ENCODE measurements at regions not wholly inside any gene's neighbourhood (a gene's known extent, or its start where the extent isn't known, plus 50 kb on each side); places are given as distances from the start of the nearest gene placed in this dataset.

GRCh38 chr16:66189951-66190350, 176.5 kb upstream of the CDH5 start:
- peak; percentile 92 for DNase-seq
- no peak overlapping the region for H4K91ac ChIP-seq (ENCODE audit: insufficient read depth, low read depth, low read length)
- H3K79me1 ChIP-seq (ENCODE audit: low read depth in 1 of 2, low read length in 2 of 2): no peaks in the 10 kb centered on the region
- peak overlapping the region; percentile 77 for H2BK20ac ChIP-seq (ENCODE audit: low read depth, low read length)
- H2BK15ac ChIP-seq (ENCODE audit: low read depth, low read length): no peak overlapping the region
- in situ Hi-C loops (cut with MboI; ENCODE audit: low sequenced_read_pairs) (no loop called here), intact Hi-C loops (cut with micrococcal nuclease) (loop anchor here (1.0 to 5.0 kb wide), 2 partner anchors 57 to 77 kb away; no protein-coding TSS in a partner anchor), dilution Hi-C loops (cut with HindIII; ENCODE audit: low sequenced_read_pairs, unreplicated experiment) (no loop called here)
- no CpG with 5 or more reads among the region's 4 CpGs for WGBS, 2 experiments (ENCODE audit: extremely low coverage in 2 of 2, insufficient read length in 1 of 2)
- ATAC-seq (ENCODE audit: low read depth): peak; percentile 73
- no TSS peak for BruUV-seq (replicated peaks)
- H3K9me1 ChIP-seq (ENCODE audit: insufficient read depth, low read length): peaks cover 5% of the 10 kb centered on the region
- H3K27me3 ChIP-seq (ENCODE audit: control insufficient read depth, insufficient read depth, low read length): peaks cover 3% of the 10 kb centered on the region; the same call in 1 of the 2 replicates
- peak overlapping the region; percentile 30 for H2BK5ac ChIP-seq (ENCODE audit: low read depth, low read length, poor library complexity, severe bottlenecking)
- peak overlapping the region; percentile 8; the same call in 1 of the 2 replicates for H3K4me2 ChIP-seq (ENCODE audit: low read depth, low read length)
- H3K4ac ChIP-seq (ENCODE audit: low read depth, low read length): peak overlapping the region; percentile 69; the same call in 1 of the 2 replicates
- H2BK120ac ChIP-seq (ENCODE audit: low read depth, low read length): peak overlapping the region; percentile 88
- H3K27ac ChIP-seq (ENCODE audit: insufficient read depth, low read length): no peak overlapping the region
- no peak overlapping the region for H2AK5ac ChIP-seq (ENCODE audit: low read depth, low read length)
- H3K23ac ChIP-seq (ENCODE audit: low read depth, low read length): no peak overlapping the region
- CTCF ChIA-PET: no interaction called here
- POLR2A ChIA-PET (ENCODE audit: unreplicated experiment): no interaction called here
- TF ChIP-seq FOS (IDR thresholded peaks at IDR 0.05; ENCODE audit: low read depth, low read length): peak; percentile 57; the same call in 1 of the 2 replicates
- TF ChIP-seq BHLHE40 (IDR thresholded peaks at IDR 0.05; ENCODE audit: low read depth, low read length): no peak; the same call in 1 of the 2 replicates
- peak; percentile 31; the same call in 1 of the 2 replicates for TF ChIP-seq MAFK (IDR thresholded peaks at IDR 0.05; ENCODE audit: low read depth, low read length)
- TF ChIP-seq POLR2A (IDR thresholded peaks at IDR 0.05; ENCODE audit: low read depth, low read length): no peak
- peak overlapping the region in 1 of 2 experiments; percentile 27; a peak in 1 of 4 replicates for H4K8ac ChIP-seq (ENCODE audit: low read depth in 2 of 2, low read length in 2 of 2)
- H4K20me1 ChIP-seq (ENCODE audit: insufficient read depth, low read length): no peaks in the 10 kb centered on the region
- no peak overlapping the region for H3K9ac ChIP-seq (ENCODE audit: low read depth, low read length)
- no peak overlapping the region for H2AFZ ChIP-seq (replicated peaks; ENCODE audit: low read length, poor library complexity)
- no peak overlapping the region for H3K56ac ChIP-seq (ENCODE audit: extremely low read depth, insufficient read depth, low read length)
- H3K9me3 ChIP-seq (ENCODE audit: control insufficient read depth, insufficient read depth, low read length): no peaks in the 10 kb centered on the region
- H4K5ac ChIP-seq (ENCODE audit: low read depth, low read length): no peak overlapping the region
- peak overlapping the region; percentile 95; the same call in 1 of the 2 replicates for H3K18ac ChIP-seq (ENCODE audit: low read depth, low read length)
- H3K4me3 ChIP-seq (ENCODE audit: insufficient read depth, low read depth, low read length): no peak overlapping the region
- H3K4me1 ChIP-seq (ENCODE audit: control insufficient read depth, insufficient read depth, low read length): peaks cover 17% of the 10 kb centered on the region
- no peak overlapping the region for H2AK9ac ChIP-seq (replicated peaks; ENCODE audit: low read depth, low read length, poor library complexity)
- H3K14ac ChIP-seq (replicated peaks; ENCODE audit: low read depth, low read length): no peak overlapping the region
- H3K36me3 ChIP-seq (ENCODE audit: control insufficient read depth, insufficient read depth, low read length): no peaks in the 10 kb centered on the region
